ENCODE measurements at regions not wholly inside any gene's neighbourhood (a gene's known extent, or its start where the extent isn't known, plus 50 kb on each side); places are given as distances from the start of the nearest gene placed in this dataset.
"Not testable (repeated sequence)": the region's sequence is repeated elsewhere in the genome, so short reads cannot be mapped to it uniquely, and the experiment has no call there.

DNA sequence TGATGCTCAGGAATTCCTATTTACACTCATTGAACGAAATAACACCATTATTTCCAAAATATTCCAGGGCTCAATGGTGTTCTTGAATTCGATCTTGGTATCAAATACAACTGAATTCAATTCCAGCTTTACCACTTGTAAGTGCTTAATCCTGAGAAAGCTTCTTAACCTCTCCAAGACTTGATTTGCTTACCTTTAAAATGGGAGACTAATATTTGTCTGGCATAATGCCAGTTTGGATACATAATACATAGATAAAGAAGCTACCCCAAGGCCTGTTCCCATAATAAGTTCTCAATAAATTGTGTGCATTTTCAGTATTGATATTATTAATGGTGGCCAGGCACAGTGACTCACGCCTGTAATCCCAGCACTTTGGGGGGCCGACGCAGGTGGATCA is 368.9 kb upstream of the MAF start:
- no peak for DNase-seq

GRCh38 chr16:79966226-79966625 is 365.7 kb upstream of the MAF start:
- DNase-seq = no peak

GRCh38 chr16:79965718-79966117 is 365.2 kb upstream of the MAF start:
- DNase-seq = no peak

DNA sequence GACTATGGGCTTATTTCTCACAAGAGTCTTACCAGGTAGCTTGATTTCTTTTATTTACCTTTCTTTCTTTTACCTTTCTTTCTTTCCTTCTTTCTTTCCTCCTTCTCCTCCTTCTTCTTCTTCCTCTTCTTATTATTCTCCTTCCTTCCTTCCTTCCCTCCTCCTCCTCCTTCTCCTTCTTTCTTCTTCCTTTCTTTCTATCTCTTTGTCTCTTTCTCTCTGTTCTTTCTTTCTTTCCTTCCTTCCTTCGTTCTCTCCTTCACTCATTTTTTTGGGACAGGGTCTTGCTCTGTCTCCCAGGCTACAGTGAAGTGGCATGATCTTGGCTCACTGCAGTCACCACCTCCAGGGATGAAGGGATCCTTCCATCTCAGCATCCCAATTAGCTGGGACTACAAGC is 363.6 kb upstream of the MAF start:
- DNase-seq = no peak

GRCh38 chr16:79962962-79963361 is 362.4 kb upstream of the MAF start:
- DNase-seq = no peak

DNA sequence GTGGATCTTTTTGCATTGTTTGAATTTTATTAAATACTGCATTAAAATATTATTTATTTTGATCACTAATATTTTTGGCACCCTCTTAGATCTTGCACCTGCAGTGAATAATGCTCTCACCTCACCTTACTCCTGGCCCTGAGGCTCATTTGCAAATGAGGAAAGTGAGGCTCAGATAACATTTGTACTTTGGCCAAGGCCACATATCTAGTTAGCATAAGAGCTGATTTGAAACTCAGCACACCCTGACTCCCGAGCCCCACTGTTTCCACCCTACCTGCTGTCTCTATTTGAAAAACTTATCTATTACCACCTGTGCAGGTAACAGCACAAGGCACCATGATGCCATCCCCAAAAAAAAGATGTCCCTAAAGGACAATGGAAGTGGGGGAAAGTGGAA is 358.7 kb upstream of the MAF start:
- no peak for DNase-seq

GRCh38 chr16:79954921-79955705 is 354.6 kb upstream of the MAF start:
- no peak for DNase-seq

DNA sequence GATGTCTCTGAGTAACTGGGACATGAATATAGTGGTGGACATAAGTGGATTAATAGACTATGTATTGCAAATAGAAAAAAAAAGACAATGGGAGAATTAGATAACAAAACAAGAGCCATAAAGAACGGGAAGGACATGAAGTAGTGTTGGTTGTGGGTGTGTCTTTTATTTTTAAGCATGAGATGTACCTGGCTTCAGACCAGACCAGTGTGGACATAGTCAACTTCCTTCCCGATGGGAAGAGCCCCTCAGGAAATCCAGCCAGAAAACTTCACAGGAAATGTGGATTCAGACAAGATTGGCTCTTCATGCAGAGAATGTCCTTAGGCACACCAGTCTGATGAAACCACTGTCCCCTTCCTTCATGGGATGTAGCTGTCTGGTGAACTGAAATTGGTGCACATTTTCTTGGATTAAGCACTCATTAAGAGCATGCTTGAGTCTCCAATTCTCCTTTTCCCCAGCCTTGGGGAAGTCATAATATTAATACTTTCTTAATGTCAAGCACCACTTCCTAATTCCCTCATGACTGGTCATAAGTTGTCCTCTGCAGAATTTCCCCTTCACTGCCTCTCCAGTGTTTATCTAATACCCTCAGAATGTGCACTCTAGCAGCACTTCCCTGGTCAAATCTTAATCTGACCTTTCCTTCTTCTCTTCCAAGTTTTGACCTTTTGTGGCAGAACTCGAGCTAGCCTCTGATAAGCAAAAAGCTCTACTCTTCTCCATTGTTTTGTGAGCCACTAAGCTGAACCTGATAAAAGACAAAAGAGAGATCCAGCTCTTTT is 350.6 kb upstream of the MAF start:
- DNase-seq = no peak

- no peak for DNase-seq
These were observed 348.9 kb upstream of the MAF start for GRCh38 chr16:79949417-79949816.

DNA sequence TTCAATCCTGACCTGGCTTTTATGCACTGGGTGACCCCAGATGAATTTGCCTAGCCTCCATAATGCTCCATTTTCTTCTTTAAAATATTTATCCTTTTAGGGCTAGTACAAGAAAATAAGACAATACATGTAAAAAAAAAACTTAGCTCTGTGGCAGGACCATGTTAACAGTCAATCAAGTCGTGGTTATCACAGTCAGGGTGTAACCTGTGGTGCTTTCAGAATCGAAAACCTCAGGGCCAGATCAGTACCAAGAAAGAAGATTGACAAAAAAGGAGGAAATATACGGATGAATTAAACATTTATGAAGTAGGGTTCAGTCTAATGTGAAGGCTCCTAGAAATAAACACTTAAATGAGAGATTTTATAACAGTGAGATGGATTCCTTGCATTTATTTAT is 347.2 kb upstream of the MAF start:
- no peak for DNase-seq

GRCh38 chr16:79946252-79946651 is 345.7 kb upstream of the MAF start:
- DNase-seq = no peak

- DNase-seq = no peak
These were observed 343.2 kb upstream of the MAF start for GRCh38 chr16:79943736-79944135.

DNA sequence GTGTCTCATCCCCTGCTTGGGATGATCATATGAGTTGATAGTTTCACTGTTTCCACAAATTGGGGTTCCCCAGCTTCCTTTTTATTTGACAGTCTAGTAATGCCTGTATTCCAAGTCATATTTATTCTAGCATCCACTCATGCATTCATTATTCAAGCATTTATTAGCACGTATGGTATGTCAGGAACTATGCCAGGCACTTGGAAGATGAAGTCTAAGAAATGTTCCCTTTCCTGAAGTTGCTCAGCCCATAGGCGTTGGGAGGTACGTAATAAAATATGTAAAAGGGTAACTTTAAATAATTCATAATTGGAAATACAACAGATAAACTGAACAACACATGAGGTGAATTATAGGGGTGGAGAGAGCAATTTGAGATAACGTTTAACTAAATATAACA is 338.0 kb upstream of the MAF start:
- no peak for DNase-seq

- DNase-seq = not testable (repeated sequence)
These were observed 337.1 kb upstream of the MAF start for GRCh38 chr16:79937671-79938070.

DNA sequence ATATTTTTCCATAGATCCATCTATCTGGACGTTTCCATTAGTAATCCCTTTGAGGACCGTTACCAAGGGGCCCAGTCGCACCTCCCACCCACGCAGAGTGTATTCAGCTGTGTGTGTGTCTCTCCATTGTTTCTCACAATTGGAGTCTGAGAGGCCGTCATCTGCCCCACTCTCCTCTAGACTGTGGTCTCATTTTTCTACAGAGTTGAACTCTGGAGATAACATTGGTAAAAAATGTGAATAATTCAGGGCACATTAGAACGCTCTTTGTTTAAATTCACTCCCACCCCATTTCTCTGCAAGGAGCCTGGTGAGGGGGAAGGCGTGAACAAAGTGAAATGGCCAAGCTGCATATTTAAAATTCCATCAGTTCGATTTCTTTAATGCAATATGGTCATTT is 333.1 kb upstream of the MAF start:
- DNase-seq = no peak

GRCh38 chr16:79932572-79932971 is 332.0 kb upstream of the MAF start:
- no peak for DNase-seq

DNA sequence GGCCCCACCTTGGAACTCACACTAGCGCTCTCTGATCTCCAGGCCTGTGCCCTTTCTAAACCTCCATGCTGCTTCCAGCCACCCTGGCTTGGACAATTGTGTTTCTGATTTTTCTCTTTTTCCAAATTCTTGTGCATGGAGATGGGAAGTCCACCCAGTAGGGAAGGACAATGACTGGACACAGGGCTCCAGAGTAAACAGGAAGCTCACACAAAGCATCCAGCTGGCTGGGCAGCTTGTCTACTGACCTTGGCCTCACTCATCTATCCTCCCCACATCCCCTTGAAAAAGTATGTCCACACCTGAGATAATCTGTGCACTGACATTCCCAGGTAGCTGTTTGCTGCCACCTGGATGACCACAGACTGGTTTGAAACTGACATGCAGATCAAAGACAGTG is 331.2 kb upstream of the MAF start:
- DNase-seq = no peak

DNA sequence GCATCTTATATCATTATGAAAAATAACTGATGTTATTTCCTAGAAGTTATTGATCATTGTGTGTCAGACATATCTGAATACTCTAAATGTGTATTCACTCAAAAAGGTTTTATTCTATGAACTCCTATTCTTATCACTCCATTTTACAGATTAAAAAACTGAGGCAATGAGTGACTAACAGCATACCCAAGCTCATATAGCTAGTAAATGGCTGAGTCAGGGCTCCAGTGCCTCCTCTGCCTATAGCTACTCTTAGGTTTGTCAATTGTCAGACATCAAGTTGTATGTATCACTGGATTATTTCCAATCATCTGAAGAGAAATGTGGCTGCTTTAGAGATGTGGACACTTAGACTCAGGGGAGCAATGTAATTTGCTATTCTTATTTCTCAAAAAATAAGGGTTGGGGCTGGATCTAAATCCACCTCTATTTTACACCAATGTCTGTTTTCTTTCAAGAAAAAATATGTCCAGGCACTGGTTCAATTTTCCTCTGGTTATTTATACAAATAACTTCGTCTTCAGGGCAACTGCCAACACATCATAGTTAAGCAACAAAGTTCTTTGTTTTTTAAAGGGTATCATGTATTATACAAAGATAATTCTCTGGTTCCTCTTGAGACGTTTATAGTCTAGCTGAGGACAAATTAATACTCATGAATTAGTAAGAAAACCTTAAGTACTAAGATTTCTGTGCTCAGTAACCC is 328.9 kb upstream of the MAF start:
- DNase-seq = no peak

- DNase-seq = no peak
These were observed 327.8 kb upstream of the MAF start for GRCh38 chr16:79928142-79928873.

DNA sequence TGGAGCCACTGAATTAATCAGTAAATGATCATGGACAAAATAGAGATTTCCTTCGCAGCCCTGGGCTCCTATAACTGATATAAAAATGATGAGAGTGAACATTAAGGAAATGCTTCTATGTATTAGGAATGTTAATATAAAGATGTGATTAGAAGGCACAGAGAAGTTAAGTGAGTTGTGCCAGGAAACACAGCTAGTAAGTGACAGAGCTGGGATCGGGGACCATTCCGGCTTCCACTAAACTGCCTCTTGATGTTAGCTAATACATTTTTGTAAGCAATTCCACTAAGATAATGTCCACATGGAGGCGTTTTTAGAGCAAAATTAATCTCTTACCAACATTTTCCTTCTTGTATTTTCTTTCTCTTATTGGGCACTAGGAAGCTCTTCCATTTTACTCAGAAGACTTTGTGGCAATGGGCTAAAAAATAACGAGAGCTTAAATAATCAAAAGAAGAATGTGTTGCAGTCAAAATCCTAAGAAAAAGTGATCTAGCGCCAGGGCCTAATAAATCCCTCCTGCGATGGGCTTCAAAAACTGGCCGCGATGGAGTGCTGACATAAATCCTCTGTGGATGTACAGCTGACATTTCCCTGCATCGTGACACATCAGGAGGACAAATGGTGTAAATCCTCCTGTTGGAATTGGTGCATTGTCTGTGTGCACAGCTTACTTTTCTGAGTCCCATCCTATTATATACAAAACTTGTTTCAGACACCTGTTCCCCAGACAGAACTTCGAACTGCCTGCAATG is 326.1 kb upstream of the MAF start:
- no peak for DNase-seq

- no peak for DNase-seq
These were observed 322.9 kb upstream of the MAF start for GRCh38 chr16:79923431-79923830.

DNA sequence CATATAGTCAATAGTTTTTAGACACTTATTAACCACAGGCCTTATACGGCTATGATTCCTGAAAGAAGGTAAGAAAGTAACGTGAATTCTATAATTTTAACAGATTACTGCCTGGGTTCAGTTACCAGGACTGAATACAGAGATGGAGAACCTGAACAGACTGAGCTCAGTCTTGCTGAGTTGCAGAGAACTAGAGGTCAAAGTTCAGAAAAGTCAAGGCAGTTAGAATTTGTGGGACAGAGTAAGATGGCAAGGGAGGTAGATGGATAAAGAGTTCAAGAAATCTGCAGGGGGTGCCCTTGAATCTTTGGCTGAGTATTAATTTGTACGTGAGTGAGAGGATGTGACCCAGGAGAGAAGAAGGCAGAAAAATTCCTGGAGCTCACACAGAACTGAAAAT is 320.1 kb upstream of the MAF start:
- no peak for DNase-seq

Data from right forelimb (tissue), 1 donor.